ENCODE measurements at regions not wholly inside any gene's neighbourhood (a gene's known extent, or its start where the extent isn't known, plus 50 kb on each side); places are given as distances from the start of the nearest gene placed in this dataset.

DNA sequence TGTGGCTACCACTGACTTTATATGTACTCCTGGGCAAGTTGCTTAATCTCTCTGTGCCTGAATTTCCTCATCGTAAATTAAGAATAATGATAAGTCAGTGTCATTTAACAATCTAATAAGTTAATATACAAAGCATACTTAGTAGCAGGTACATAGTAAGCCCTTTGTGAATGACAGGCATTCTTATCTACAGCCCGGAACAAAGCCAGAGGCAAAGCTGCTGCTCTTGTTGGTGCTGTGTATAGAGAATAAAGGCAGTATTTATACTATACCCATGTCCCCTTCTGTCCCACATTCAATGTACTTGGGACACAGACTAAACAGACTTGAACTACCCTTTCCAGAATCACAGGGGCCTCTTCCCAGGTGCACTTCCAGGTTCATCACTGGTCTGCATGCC is 229.7 kb upstream of the NCAM1 start:
- DNase-seq, result no peak
- no peak for TF ChIP-seq CTCF (IDR thresholded peaks at IDR 0.05)
- Histone ChIP-seq H3K4me1 (no peaks in the 10 kb centered on the region), H3K4me3 (no peak overlapping the region), H3K36me3 (no peaks in the 10 kb centered on the region), H3K27me3 (ENCODE audit: low read depth) (peaks cover 7% of the 10 kb centered on the region), H3K9me3 (no peaks in the 10 kb centered on the region), H3K27ac (no peak overlapping the region)
- ATAC-seq, result no peak
- intact Hi-C loops (cut with DNase I), result no loop called here

DNA sequence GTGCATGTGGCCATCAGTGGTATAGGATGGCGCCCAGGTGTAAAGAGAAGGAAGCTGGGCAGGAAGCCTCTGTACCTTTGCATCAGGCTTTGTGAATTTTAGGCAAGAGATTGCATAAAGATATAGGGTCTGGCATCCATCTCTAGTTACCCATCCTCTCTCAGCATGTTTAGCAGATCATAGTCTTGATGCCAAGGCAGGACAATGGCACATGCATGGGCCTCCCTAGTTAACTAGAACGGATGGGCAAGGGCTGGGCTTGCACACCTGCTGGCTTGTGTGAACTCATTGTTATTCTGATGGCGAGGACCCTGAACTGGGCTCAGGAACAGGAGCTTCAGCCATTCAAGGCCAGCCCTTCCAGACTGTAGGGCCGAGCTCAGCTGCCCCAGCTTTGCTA is 229.2 kb upstream of the NCAM1 start:
- no peak for TF ChIP-seq CTCF (IDR thresholded peaks at IDR 0.05)
- Histone ChIP-seq H3K27ac (no peak overlapping the region), H3K36me3 (no peaks in the 10 kb centered on the region), H3K4me1 (no peaks in the 10 kb centered on the region), H3K9me3 (no peaks in the 10 kb centered on the region), H3K27me3 (ENCODE audit: low read depth) (peaks cover 7% of the 10 kb centered on the region), H3K4me3 (no peak overlapping the region)
- intact Hi-C loops (cut with DNase I), result no loop called here
- DNase-seq (no peak), ATAC-seq (no peak)

DNA sequence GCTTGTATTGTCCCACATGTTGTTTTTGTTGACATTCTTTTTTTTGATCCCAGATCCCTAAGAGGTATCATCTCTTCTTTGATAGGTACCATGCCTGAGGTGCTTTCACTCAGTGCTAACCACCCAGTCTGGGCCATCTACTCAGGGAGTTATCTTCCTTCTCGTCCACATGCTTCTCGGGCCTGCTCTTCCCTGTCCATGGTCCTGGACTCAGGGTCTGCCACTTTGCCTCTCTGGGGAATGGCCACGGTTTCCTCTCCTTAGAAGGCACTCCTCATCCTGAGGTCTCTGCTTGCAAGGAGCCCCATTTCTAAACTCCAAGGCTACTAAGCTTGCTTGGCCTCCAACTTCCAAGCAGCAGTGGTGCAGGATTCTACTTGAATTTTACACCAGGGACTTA is 227.0 kb upstream of the NCAM1 start:
- H3K27me3 ChIP-seq (ENCODE audit: low read depth), result no peaks in the 10 kb centered on the region
- no peak overlapping the region for H3K27ac ChIP-seq
- TF ChIP-seq CTCF (IDR thresholded peaks at IDR 0.05), result no peak
- no peaks in the 10 kb centered on the region for H3K4me1 ChIP-seq
- DNase-seq (no peak), ATAC-seq (no peak)
- no peaks in the 10 kb centered on the region for H3K9me3 ChIP-seq
- intact Hi-C loops (cut with DNase I), result no loop called here
- H3K36me3 ChIP-seq, result no peaks in the 10 kb centered on the region
- no peak overlapping the region for H3K4me3 ChIP-seq

DNA sequence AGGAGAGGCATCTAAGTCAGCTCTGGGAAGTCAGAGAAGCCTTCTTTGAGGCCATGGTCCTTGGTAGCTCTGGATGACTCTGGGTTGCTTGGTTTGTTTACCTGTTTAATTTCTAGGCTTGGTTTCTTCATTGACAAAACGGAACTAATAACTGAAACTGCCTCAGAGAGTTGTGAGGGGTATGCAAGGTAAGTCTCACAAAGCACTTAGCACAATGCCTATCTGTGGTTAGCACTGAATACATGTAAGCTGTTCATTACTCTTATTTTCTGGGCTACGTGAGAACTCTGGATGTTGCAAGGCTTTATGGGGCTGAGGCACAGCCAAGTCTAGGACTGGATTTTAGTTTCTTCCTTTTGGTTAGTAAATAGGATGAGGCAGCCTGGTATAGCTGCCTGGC is 225.8 kb upstream of the NCAM1 start:
- no peak for TF ChIP-seq CTCF (IDR thresholded peaks at IDR 0.05)
- Histone ChIP-seq H3K9me3 (no peaks in the 10 kb centered on the region), H3K36me3 (no peaks in the 10 kb centered on the region), H3K27me3 (ENCODE audit: low read depth) (no peaks in the 10 kb centered on the region), H3K4me1 (no peaks in the 10 kb centered on the region), H3K27ac (no peak overlapping the region), H3K4me3 (no peak overlapping the region)
- ATAC-seq (no peak), DNase-seq (no peak)
- intact Hi-C loops (cut with DNase I), result no loop called here

GRCh38 chr11:112744041-112744440 is 217.2 kb upstream of the NCAM1 start:
- Histone ChIP-seq H3K27me3 (ENCODE audit: low read depth) (peaks cover 8% of the 10 kb centered on the region), H3K36me3 (no peaks in the 10 kb centered on the region), H3K27ac (no peak overlapping the region), H3K4me3 (no peak overlapping the region), H3K4me1 (no peaks in the 10 kb centered on the region), H3K9me3 (no peaks in the 10 kb centered on the region)
- ATAC-seq, result no peak
- TF ChIP-seq CTCF (IDR thresholded peaks at IDR 0.05), result no peak
- DNase-seq, result no peak
- intact Hi-C loops (cut with DNase I), result no loop called here

DNA sequence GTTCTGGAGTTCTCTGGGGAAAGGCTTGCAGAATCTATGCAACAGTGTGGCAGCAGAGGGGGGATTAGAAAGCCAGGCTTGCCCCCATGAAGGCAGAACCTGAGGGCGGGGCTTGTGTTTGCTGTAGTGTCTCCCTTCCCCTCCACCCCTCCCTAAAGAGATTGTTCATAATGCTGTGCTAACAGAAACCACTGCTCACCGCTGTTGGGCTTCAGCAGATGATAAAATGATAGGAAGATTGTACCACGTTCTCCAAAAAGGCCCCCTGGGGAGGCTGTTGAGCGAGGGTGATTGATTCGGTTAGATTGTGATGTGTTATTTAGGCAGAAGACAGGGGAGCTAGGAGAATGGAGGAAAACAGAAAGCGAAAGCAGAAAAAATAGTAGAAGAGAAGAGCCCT is 215.2 kb upstream of the NCAM1 start:
- DNase-seq, result no peak
- Histone ChIP-seq H3K4me1 (no peaks in the 10 kb centered on the region), H3K4me3 (no peak overlapping the region), H3K9me3 (no peaks in the 10 kb centered on the region), H3K27ac (no peak overlapping the region), H3K27me3 (ENCODE audit: low read depth) (peaks cover 8% of the 10 kb centered on the region), H3K36me3 (no peaks in the 10 kb centered on the region)
- no peak for ATAC-seq
- intact Hi-C loops (cut with DNase I), result no loop called here
- no peak for TF ChIP-seq CTCF (IDR thresholded peaks at IDR 0.05)

All from lower lobe of right lung (tissue), 2 donors.